ENCODE measurements at regions not wholly inside any gene's neighbourhood (a gene's known extent, or its start where the extent isn't known, plus 50 kb on each side); places are given as distances from the start of the nearest gene placed in this dataset.

- TF ChIP-seq CSDC2 (CRISPR knock-in tag; IDR thresholded peaks at IDR 0.05) = no peak
- TF ChIP-seq CSRNP3 (CRISPR knock-in tag; IDR thresholded peaks at IDR 0.05) = no peak
- TF ChIP-seq ISL1 (CRISPR knock-in tag; IDR thresholded peaks at IDR 0.05) = no peak
- TF ChIP-seq ESRRG (CRISPR knock-in tag; IDR thresholded peaks at IDR 0.05) = no peak
- TF ChIP-seq TSHZ2 (CRISPR knock-in tag; IDR thresholded peaks at IDR 0.05) = no peak
- no peak for TF ChIP-seq ZFP3 (CRISPR knock-in tag; IDR thresholded peaks at IDR 0.05)
- TF ChIP-seq POU6F1 (CRISPR knock-in tag; IDR thresholded peaks at IDR 0.05; ENCODE audit: borderline replicate concordance, low read depth) = no peak
- TF ChIP-seq PATZ1 (CRISPR knock-in tag; IDR thresholded peaks at IDR 0.05; ENCODE audit: borderline replicate concordance) = no peak
- TF ChIP-seq RARB (CRISPR knock-in tag; IDR thresholded peaks at IDR 0.05) = no peak
- no peak for TF ChIP-seq ZNF565 (CRISPR knock-in tag; conservative IDR thresholded peaks at IDR 0.05; ENCODE audit: low read depth)
Observed at GRCh38 chr6:14634072-14634471, 516.5 kb downstream of the CD83 start.
